ENCODE measurements at regions not wholly inside any gene's neighbourhood (a gene's known extent, or its start where the extent isn't known, plus 50 kb on each side); places are given as distances from the start of the nearest gene placed in this dataset.
"Not testable (repeated sequence)": the region's sequence is repeated elsewhere in the genome, so short reads cannot be mapped to it uniquely, and the experiment has no call there.

- Histone ChIP-seq H3K9ac (ENCODE audit: low read length) (no peak overlapping the region), H3K9me3 (ENCODE audit: control insufficient read depth, low read length) (no peaks in the 10 kb centered on the region), H3K4me3 (ENCODE audit: low read length) (no peak overlapping the region), H3K27me3 (ENCODE audit: control insufficient read depth, insufficient read depth, low read length) (no peaks in the 10 kb centered on the region), H3K4me1 (ENCODE audit: control insufficient read depth, insufficient read depth, low read length) (no peaks in the 10 kb centered on the region), H3K36me3 (ENCODE audit: control insufficient read depth, insufficient read depth, low read length) (no peaks in the 10 kb centered on the region)
Observed at GRCh38 chr4:123666486-123666885, 269.9 kb downstream of the SPRY1 start.

- Histone ChIP-seq H3K4me3 (ENCODE audit: low read length) (no peak overlapping the region), H3K36me3 (ENCODE audit: control insufficient read depth, insufficient read depth, low read length) (no peaks in the 10 kb centered on the region), H3K9ac (ENCODE audit: low read length) (no peak overlapping the region), H3K9me3 (ENCODE audit: control insufficient read depth, low read length) (no peaks in the 10 kb centered on the region), H3K27me3 (ENCODE audit: control insufficient read depth, insufficient read depth, low read length) (no peaks in the 10 kb centered on the region), H3K4me1 (ENCODE audit: control insufficient read depth, insufficient read depth, low read length) (no peaks in the 10 kb centered on the region)
Observed at GRCh38 chr4:123667496-123667895, 270.9 kb downstream of the SPRY1 start.

- Histone ChIP-seq H3K27me3 (ENCODE audit: control insufficient read depth, insufficient read depth, low read length) (no peaks in the 10 kb centered on the region), H3K4me1 (ENCODE audit: control insufficient read depth, insufficient read depth, low read length) (no peaks in the 10 kb centered on the region), H3K4me3 (ENCODE audit: low read length) (no peak overlapping the region), H3K36me3 (ENCODE audit: control insufficient read depth, insufficient read depth, low read length) (no peaks in the 10 kb centered on the region), H3K9ac (ENCODE audit: low read length) (no peak overlapping the region), H3K9me3 (ENCODE audit: control insufficient read depth, low read length) (no peaks in the 10 kb centered on the region)
Observed at GRCh38 chr4:123667991-123668390, 271.4 kb downstream of the SPRY1 start.

GRCh38 chr4:123671636-123672404, 275.2 kb downstream of the SPRY1 start:
- Histone ChIP-seq H3K36me3 (ENCODE audit: control insufficient read depth, insufficient read depth, low read length) (no peaks in the 10 kb centered on the region), H3K27me3 (ENCODE audit: control insufficient read depth, insufficient read depth, low read length) (no peaks in the 10 kb centered on the region), H3K9ac (ENCODE audit: low read length) (no peak overlapping the region), H3K4me1 (ENCODE audit: control insufficient read depth, insufficient read depth, low read length) (no peaks in the 10 kb centered on the region), H3K4me3 (ENCODE audit: low read length) (no peak overlapping the region), H3K9me3 (ENCODE audit: control insufficient read depth, low read length) (no peaks in the 10 kb centered on the region)

GRCh38 chr4:123672987-123673386, 276.4 kb downstream of the SPRY1 start:
- no peaks in the 10 kb centered on the region for H3K4me1 ChIP-seq (ENCODE audit: control insufficient read depth, insufficient read depth, low read length)
- H3K4me3 ChIP-seq (ENCODE audit: low read length), result no peak overlapping the region
- no peaks in the 10 kb centered on the region for H3K9me3 ChIP-seq (ENCODE audit: control insufficient read depth, low read length)
- no peak overlapping the region for H3K9ac ChIP-seq (ENCODE audit: low read length)
- no peaks in the 10 kb centered on the region for H3K27me3 ChIP-seq (ENCODE audit: control insufficient read depth, insufficient read depth, low read length)
- no peaks in the 10 kb centered on the region for H3K36me3 ChIP-seq (ENCODE audit: control insufficient read depth, insufficient read depth, low read length)

GRCh38 chr4:123673971-123674370, 277.4 kb downstream of the SPRY1 start:
- Histone ChIP-seq H3K9me3 (ENCODE audit: control insufficient read depth, low read length) (no peaks in the 10 kb centered on the region), H3K27me3 (ENCODE audit: control insufficient read depth, insufficient read depth, low read length) (no peaks in the 10 kb centered on the region), H3K4me1 (ENCODE audit: control insufficient read depth, insufficient read depth, low read length) (no peaks in the 10 kb centered on the region), H3K9ac (ENCODE audit: low read length) (no peak overlapping the region), H3K4me3 (ENCODE audit: low read length) (no peak overlapping the region), H3K36me3 (ENCODE audit: control insufficient read depth, insufficient read depth, low read length) (no peaks in the 10 kb centered on the region)

GRCh38 chr4:123674762-123675465, 278.3 kb downstream of the SPRY1 start:
- H3K9ac ChIP-seq (ENCODE audit: low read length), result no peak overlapping the region
- H3K4me3 ChIP-seq (ENCODE audit: low read length), result no peak overlapping the region
- no peaks in the 10 kb centered on the region for H3K27me3 ChIP-seq (ENCODE audit: control insufficient read depth, insufficient read depth, low read length)
- no peaks in the 10 kb centered on the region for H3K4me1 ChIP-seq (ENCODE audit: control insufficient read depth, insufficient read depth, low read length)
- H3K36me3 ChIP-seq (ENCODE audit: control insufficient read depth, insufficient read depth, low read length), result no peaks in the 10 kb centered on the region
- no peaks in the 10 kb centered on the region for H3K9me3 ChIP-seq (ENCODE audit: control insufficient read depth, low read length)

- Histone ChIP-seq H3K4me1 (ENCODE audit: control insufficient read depth, insufficient read depth, low read length) (no peaks in the 10 kb centered on the region), H3K4me3 (ENCODE audit: low read length) (no peak overlapping the region), H3K27me3 (ENCODE audit: control insufficient read depth, insufficient read depth, low read length) (no peaks in the 10 kb centered on the region), H3K36me3 (ENCODE audit: control insufficient read depth, insufficient read depth, low read length) (no peaks in the 10 kb centered on the region), H3K9me3 (ENCODE audit: control insufficient read depth, low read length) (no peaks in the 10 kb centered on the region), H3K9ac (ENCODE audit: low read length) (no peak overlapping the region)
Observed at GRCh38 chr4:123675567-123675966, 279.0 kb downstream of the SPRY1 start.

- Histone ChIP-seq H3K9me3 (ENCODE audit: control insufficient read depth, low read length) (no peaks in the 10 kb centered on the region), H3K27me3 (ENCODE audit: control insufficient read depth, insufficient read depth, low read length) (no peaks in the 10 kb centered on the region), H3K36me3 (ENCODE audit: control insufficient read depth, insufficient read depth, low read length) (no peaks in the 10 kb centered on the region), H3K4me1 (ENCODE audit: control insufficient read depth, insufficient read depth, low read length) (no peaks in the 10 kb centered on the region), H3K9ac (ENCODE audit: low read length) (no peak overlapping the region), H3K4me3 (ENCODE audit: low read length) (no peak overlapping the region)
Observed at GRCh38 chr4:123676071-123676889, 279.7 kb downstream of the SPRY1 start.

- H3K36me3 ChIP-seq (ENCODE audit: control insufficient read depth, insufficient read depth, low read length), result no peaks in the 10 kb centered on the region
- no peaks in the 10 kb centered on the region for H3K27me3 ChIP-seq (ENCODE audit: control insufficient read depth, insufficient read depth, low read length)
- no peaks in the 10 kb centered on the region for H3K4me1 ChIP-seq (ENCODE audit: control insufficient read depth, insufficient read depth, low read length)
- H3K9me3 ChIP-seq (ENCODE audit: control insufficient read depth, low read length), result no peaks in the 10 kb centered on the region
- H3K4me3 ChIP-seq (ENCODE audit: low read length), result no peak overlapping the region
- no peak overlapping the region for H3K9ac ChIP-seq (ENCODE audit: low read length)
Observed at GRCh38 chr4:123676890-123677229, 280.3 kb downstream of the SPRY1 start.

GRCh38 chr4:123682931-123683330, 286.3 kb downstream of the SPRY1 start:
- H3K9me3 ChIP-seq (ENCODE audit: control insufficient read depth, low read length), result no peaks in the 10 kb centered on the region
- no peaks in the 10 kb centered on the region for H3K27me3 ChIP-seq (ENCODE audit: control insufficient read depth, insufficient read depth, low read length)
- no peaks in the 10 kb centered on the region for H3K4me1 ChIP-seq (ENCODE audit: control insufficient read depth, insufficient read depth, low read length)
- H3K4me3 ChIP-seq (ENCODE audit: low read length), result no peak overlapping the region
- H3K9ac ChIP-seq (ENCODE audit: low read length), result no peak overlapping the region
- no peaks in the 10 kb centered on the region for H3K36me3 ChIP-seq (ENCODE audit: control insufficient read depth, insufficient read depth, low read length)

GRCh38 chr4:123684937-123685336, 288.3 kb downstream of the SPRY1 start:
- H3K36me3 ChIP-seq (ENCODE audit: control insufficient read depth, insufficient read depth, low read length); H3K27me3 ChIP-seq (ENCODE audit: control insufficient read depth, insufficient read depth, low read length); H3K9ac ChIP-seq (ENCODE audit: low read length); H3K4me1 ChIP-seq (ENCODE audit: control insufficient read depth, insufficient read depth, low read length); H3K9me3 ChIP-seq (ENCODE audit: control insufficient read depth, low read length); H3K4me3 ChIP-seq (ENCODE audit: low read length): not testable (repeated sequence)
